SK-N-SH (cell line): ENCODE measurements at regions not wholly inside any gene's neighbourhood (a gene's known extent, or its start where the extent isn't known, plus 50 kb on each side); places are given as distances from the start of the nearest gene placed in this dataset.

Experiments
- CTCF ChIP-seq: fragments of 200-600 bp; sonication (generic); IDR thresholded peaks from 2 replicates; pipeline ENCODE4 v1.6.1; 2017; ENCODE audit warnings: antibody characterized with exemption, mild to moderate bottlenecking, moderate library complexity
- MXI1 ChIP-seq: IDR thresholded peaks from 2 replicates; pipeline ENCODE4 v1.6.1; 2012; ENCODE audit warnings: mild to moderate bottlenecking, low read depth, low read length, improper control_type of control experiment
- RCOR1 ChIP-seq: fragments of 150-350 bp; IDR thresholded peaks from 2 replicates; pipeline ENCODE4 v1.6.1; 2017; ENCODE audit warnings: antibody characterized with exemption, low read length
- SIN3A ChIP-seq: IDR thresholded peaks from 2 replicates; pipeline ENCODE4 v1.6.1; 2012; ENCODE audit warnings: low read depth, mild to moderate bottlenecking, low read length, moderate library complexity, borderline replicate concordance
- TAF1 ChIP-seq: IDR thresholded peaks from 2 replicates; pipeline ENCODE4 v1.6.1; 2012; ENCODE audit warnings: low read depth, mild to moderate bottlenecking, low read length, moderate library complexity, borderline replicate concordance
- TCF12 ChIP-seq: IDR thresholded peaks from 2 replicates; pipeline ENCODE4 v1.4.0; 2012
- TF ChIP-seq, protein P1 (sequence below): IDR thresholded peaks from 2 replicates; pipeline ENCODE4 v1.4.0; 2012; ENCODE audit warnings: low read depth, borderline replicate concordance

DNA sequence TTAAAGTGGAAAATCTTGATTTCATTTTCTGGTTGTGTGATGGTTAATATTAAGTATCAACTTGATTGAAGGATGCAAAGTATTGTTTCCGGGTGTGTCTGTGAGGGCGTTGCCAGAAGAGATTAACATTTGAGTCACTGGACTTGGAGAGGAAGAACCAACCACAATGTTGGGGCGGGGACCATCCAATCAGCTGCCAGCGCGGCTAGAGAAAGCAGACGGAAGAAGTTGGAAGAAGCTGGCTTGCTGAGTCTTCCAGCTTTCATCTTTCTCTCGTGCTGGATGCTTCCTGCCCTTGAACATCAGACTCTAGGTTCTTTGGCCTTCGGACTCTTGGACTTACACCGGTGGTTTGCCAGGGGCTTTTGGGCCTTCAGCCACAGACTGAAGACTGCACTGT, 832.6 kb upstream of the TMPRSS15 start:
- TF ChIP-seq CTCF (no peak), RCOR1 (no peak), TCF12 (no peak), TAF1 (no peak), MXI1 (no peak), SIN3A (no peak)
- TF ChIP-seq, protein P1, sequence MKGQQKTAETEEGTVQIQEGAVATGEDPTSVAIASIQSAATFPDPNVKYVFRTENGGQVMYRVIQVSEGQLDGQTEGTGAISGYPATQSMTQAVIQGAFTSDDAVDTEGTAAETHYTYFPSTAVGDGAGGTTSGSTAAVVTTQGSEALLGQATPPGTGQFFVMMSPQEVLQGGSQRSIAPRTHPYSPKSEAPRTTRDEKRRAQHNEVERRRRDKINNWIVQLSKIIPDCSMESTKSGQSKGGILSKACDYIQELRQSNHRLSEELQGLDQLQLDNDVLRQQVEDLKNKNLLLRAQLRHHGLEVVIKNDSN = no peak
